K562 (cell line): ENCODE measurements at regions not wholly inside any gene's neighbourhood (a gene's known extent, or its start where the extent isn't known, plus 50 kb on each side); places are given as distances from the start of the nearest gene placed in this dataset.

Source experiments
- ATAC-seq: fragments of 200-7000 bp; cut with Tn5 transposase; 3 replicates; pipeline ENCODE4 v1.9.1; 2020; ENCODE audit warnings: moderate library complexity
- BruUV-seq: library from RNA; stranded (reverse); fragments of 400-500 nt; replicated peaks from 2 replicates; lab custom pipeline; 2021; lab: Mats Ljungman, UMichigan
- CTCF ChIA-PET: fragments of 300-600 bp; formaldehyde crosslinking; extraction: SDS; loops from one replicate; lab custom pipeline; 2021; ENCODE audit warnings: low intra/inter-chr PET ratio; lab: Yijun Ruan, JAX
- POLR2A ChIA-PET: fragments of 300-600, 350-650 bp; sonication (Branson Sonifier 250); formaldehyde crosslinking; extraction: SDS; loops from one replicate; lab custom pipeline; 2021; ENCODE audit warnings: antibody characterized with exemption, inconsistent platforms; lab: Yijun Ruan, JAX
- DNase-seq, 4 experiments: peaks; one replicate each; pipeline versions ENCODE4 v3.0.0 to v3.0.0-alpha.2; 2011 to 2018; ENCODE audit warnings: low spot score in 3 of 4, mixed read lengths in 3 of 4; ENCODE audit errors: extremely low read depth in 1 of 4
- FAIRE-seq: peaks from 2 replicates; lab custom pipeline; 2011; peaks lifted over from hg19 to GRCh38; lab: Jason Lieb, UNC
- H2AFZ ChIP-seq: 2 replicates; pipeline ENCODE4 v1.6.0; 2011; ENCODE audit warnings: low read depth, low read length, control low read depth, inconsistent platforms
- H3K27ac ChIP-seq: fragments of 200-600 bp; 3 replicates; pipeline ENCODE4 v1.8.0; 2011; ENCODE audit warnings: low read depth, mild to moderate bottlenecking, control low read depth, inconsistent platforms, low read length, moderate library complexity, mixed read lengths; ENCODE audit errors: extremely low read depth
- H3K27me3 ChIP-seq, 2 experiments: fragments of 300-600 bp in 1 of 2; 2 replicates in 1 of 2; 3 replicates in 1 of 2; pipeline versions ENCODE4 v1.6.0 to v1.8.0; 2011; ENCODE audit warnings: inconsistent platforms in 2 of 2, low read length in 2 of 2, mild to moderate bottlenecking in 1 of 2, mixed read lengths in 1 of 2, moderate library complexity in 1 of 2; ENCODE audit not compliant: control insufficient read depth in 2 of 2, insufficient read depth in 2 of 2
- H3K36me3 ChIP-seq: fragments of 300-600 bp; 3 replicates; pipeline ENCODE4 v1.8.0; 2011; ENCODE audit warnings: mild to moderate bottlenecking, low read length, inconsistent platforms; ENCODE audit not compliant: control insufficient read depth, insufficient read depth
- H3K4me1 ChIP-seq, 2 experiments: fragments of 200-600 bp in 1 of 2; replicated peaks in 1 of 2; 2 replicates in 1 of 2; 3 replicates in 1 of 2; pipeline versions ENCODE4 v1.5.1 to v1.8.0; 2011; ENCODE audit warnings: inconsistent platforms in 2 of 2, low read length in 2 of 2, mild to moderate bottlenecking in 1 of 2, mixed read lengths in 1 of 2, moderate library complexity in 1 of 2; ENCODE audit not compliant: control insufficient read depth in 2 of 2, insufficient read depth in 2 of 2
- H3K4me2 ChIP-seq: 2 replicates; pipeline ENCODE4 v1.6.1; 2011; ENCODE audit warnings: low read length, control low read depth, inconsistent platforms, mixed read lengths; ENCODE audit not compliant: insufficient read depth
- H3K4me3 ChIP-seq: fragments of 200-600 bp; sonication (generic), shearing (Covaris generic); 2 replicates; pipeline ENCODE4 v1.5.1; 2016; ENCODE audit warnings: control low read depth, inconsistent platforms
- H3K79me2 ChIP-seq: fragments of 200-600 bp; 3 replicates; pipeline ENCODE4 v1.8.0; 2011; ENCODE audit warnings: low read length, inconsistent platforms; ENCODE audit not compliant: control insufficient read depth, insufficient read depth
- H3K9ac ChIP-seq, 2 experiments: 2 replicates each; pipeline versions ENCODE4 v1.6.0 to v1.6.1; 2011; ENCODE audit warnings: low read depth in 2 of 2, low read length in 2 of 2, control low read depth in 1 of 2, inconsistent platforms in 1 of 2, mild to moderate bottlenecking in 1 of 2, mixed read lengths in 1 of 2; ENCODE audit not compliant: insufficient read depth in 1 of 2
- H3K9me1 ChIP-seq: one replicate; pipeline ENCODE4 v1.6.0; 2011; ENCODE audit warnings: inconsistent platforms, mild to moderate bottlenecking, low read length, moderate library complexity; ENCODE audit not compliant: control insufficient read depth, insufficient read depth
- H3K9me3 ChIP-seq: replicated peaks from 2 replicates; pipeline ENCODE4 v1.5.1; 2011; ENCODE audit warnings: low read depth, low read length, inconsistent platforms; ENCODE audit not compliant: control insufficient read depth, insufficient read depth
- H4K20me1 ChIP-seq: replicated peaks from 2 replicates; pipeline ENCODE4 v1.6.1; 2011; ENCODE audit warnings: low read length, inconsistent platforms, mixed read lengths; ENCODE audit not compliant: control insufficient read depth, insufficient read depth
- ARHGAP35 ChIP-seq: fragments of 450-650 bp; IDR thresholded peaks from 2 replicates; pipeline ENCODE4 v1.6.1; 2018; ENCODE audit not compliant: partially characterized antibody
- POU5F1 ChIP-seq: fragments of 150-350 bp; IDR thresholded peaks from 2 replicates; pipeline ENCODE4 v1.6.1; 2014; ENCODE audit warnings: borderline replicate concordance, low read length, low read depth, mild to moderate bottlenecking; ENCODE audit not compliant: partially characterized antibody
- ZNF197 ChIP-seq: fragments of 200-800 bp; sonication (Bioruptor generic); IDR thresholded peaks from 2 replicates; pipeline ENCODE4 v1.6.1; 2016; ENCODE audit warnings: low read depth, missing genetic modification characterization, missing compliant biosample characterization
- whole genome bisulfite sequencing: fragments of 100-300 bp; shearing (Covaris generic); methylation state at CpG from one replicate; pipeline ENCODE4 v1.1.6; 2016; ENCODE audit warnings: low coverage, mixed read lengths; ENCODE audit not compliant: insufficient coverage; ENCODE audit errors: missing lambda C conversion rate; 5-methylcytosine and 5-hydroxymethylcytosine counted together
- in situ Hi-C: fragments of 300-500 bp; cut with MboI; formaldehyde crosslinking; loops from 4 replicates; pipeline ENCODE4 v1.15.0; 2018; ENCODE audit warnings: inconsistent platforms, mixed read lengths
- intact Hi-C: fragments of 100-400 bp; cut with micrococcal nuclease; formaldehyde crosslinking; loops from 2 replicates; pipeline ENCODE4 v1.14.2; 2022
- TF ChIP-seq, protein P1 (sequence below): IDR thresholded peaks from 2 replicates; pipeline ENCODE4 v1.6.1; 2011; ENCODE audit not compliant: insufficient read length; ENCODE audit errors: extremely low read depth

DNA sequence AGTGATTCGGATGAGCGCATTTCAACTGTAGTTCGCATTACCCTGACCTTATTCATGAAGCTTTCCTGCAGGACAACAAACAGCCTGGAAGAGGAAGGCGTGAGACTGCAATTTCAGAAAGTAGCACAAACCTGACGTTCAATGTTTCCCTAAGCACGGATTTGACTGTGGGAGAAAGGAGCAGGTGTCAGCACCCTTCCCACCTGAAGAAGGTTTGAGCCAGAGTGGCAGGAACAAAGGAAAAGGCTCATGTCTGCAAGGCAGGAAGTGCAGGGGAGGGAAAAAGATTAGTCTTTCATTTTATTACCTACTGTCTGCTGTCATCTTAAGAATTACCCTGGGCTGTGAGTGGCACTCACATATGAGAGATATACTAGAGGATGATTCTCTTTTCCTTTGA, 114.0 kb downstream of the MED10 start:
- DNase-seq (no peak), ATAC-seq (no peak), FAIRE-seq (no peak)
- H3K36me3 ChIP-seq, result no peaks in the 10 kb centered on the region
- 0% methylated on average over 6 of the region's 6 CpGs for WGBS
- no peaks in the 10 kb centered on the region for H3K79me2 ChIP-seq
- BruUV-seq, result no TSS peak
- H3K9ac ChIP-seq, result no peak overlapping the region
- no peaks in the 10 kb centered on the region for H3K9me1 ChIP-seq
- no peak overlapping the region for H3K4me2 ChIP-seq
- H3K27me3 ChIP-seq, result peaks cover 4 to 15% of the 10 kb centered on the region in 2 experiments; a peak in 4 of 5 replicates
- no peaks in the 10 kb centered on the region for H4K20me1 ChIP-seq
- ChIA-PET CTCF (no interaction called here), POLR2A (no interaction called here)
- TF ChIP-seq ZNF197 (CRISPR knock-in tag), result no peak
- no peak for TF ChIP-seq ARHGAP35
- TF ChIP-seq, protein P1, sequence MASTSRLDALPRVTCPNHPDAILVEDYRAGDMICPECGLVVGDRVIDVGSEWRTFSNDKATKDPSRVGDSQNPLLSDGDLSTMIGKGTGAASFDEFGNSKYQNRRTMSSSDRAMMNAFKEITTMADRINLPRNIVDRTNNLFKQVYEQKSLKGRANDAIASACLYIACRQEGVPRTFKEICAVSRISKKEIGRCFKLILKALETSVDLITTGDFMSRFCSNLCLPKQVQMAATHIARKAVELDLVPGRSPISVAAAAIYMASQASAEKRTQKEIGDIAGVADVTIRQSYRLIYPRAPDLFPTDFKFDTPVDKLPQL, result no peak
- TF ChIP-seq POU5F1, result no peak
- H2AFZ ChIP-seq, result no peak overlapping the region
- H3K27ac ChIP-seq, result no peak overlapping the region
- no peak overlapping the region for H3K4me3 ChIP-seq
- in situ Hi-C loops (no loop called here), intact Hi-C loops (no loop called here)
- no peaks in the 10 kb centered on the region for H3K4me1 ChIP-seq
- no peaks in the 10 kb centered on the region for H3K9me3 ChIP-seq
